Fibroblast of lung (primary cell): ENCODE measurements at regions not wholly inside any gene's neighbourhood (a gene's known extent, or its start where the extent isn't known, plus 50 kb on each side); places are given as distances from the start of the nearest gene placed in this dataset.

Source experiments
- EZH2 ChIP-seq: IDR thresholded peaks from 2 replicates; pipeline ENCODE4 v1.5.1; 2012; ENCODE audit warnings: low read length, control low read depth, mild to moderate bottlenecking; ENCODE audit errors: missing control alignments
- TF ChIP-seq, protein P1 (sequence below), 2 donors: IDR thresholded peaks in 1 of 2; conservative IDR thresholded peaks in 1 of 2; 1 replicate in 1 of 2; 2 replicates in 1 of 2; pipeline ENCODE4 v1.5.1; 2011 to 2012; ENCODE audit warnings: low read length in 2 of 2, control low read depth in 1 of 2, inconsistent platforms in 1 of 2, low read depth in 1 of 2, mild to moderate bottlenecking in 1 of 2

DNA sequence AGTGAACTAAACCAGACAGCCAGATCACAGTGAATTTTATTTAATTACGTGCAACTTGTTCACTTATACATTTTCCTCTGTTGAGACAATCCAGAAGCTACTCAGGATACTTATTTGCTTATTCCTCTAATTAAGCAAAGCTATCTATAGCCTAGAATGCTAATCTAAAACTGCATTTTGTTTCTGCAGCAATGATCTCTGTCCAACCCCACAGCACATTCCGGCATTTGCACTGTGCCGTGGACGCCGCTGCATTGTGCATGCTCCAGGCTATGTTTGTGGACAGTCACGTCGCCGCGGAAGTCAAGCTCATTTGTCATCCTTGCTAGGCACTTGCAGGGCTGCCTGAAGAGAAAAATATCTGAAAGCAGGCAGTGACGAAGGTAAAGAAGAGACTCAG is 406.9 kb downstream of the RFC3 start:
- TF ChIP-seq, protein P1, sequence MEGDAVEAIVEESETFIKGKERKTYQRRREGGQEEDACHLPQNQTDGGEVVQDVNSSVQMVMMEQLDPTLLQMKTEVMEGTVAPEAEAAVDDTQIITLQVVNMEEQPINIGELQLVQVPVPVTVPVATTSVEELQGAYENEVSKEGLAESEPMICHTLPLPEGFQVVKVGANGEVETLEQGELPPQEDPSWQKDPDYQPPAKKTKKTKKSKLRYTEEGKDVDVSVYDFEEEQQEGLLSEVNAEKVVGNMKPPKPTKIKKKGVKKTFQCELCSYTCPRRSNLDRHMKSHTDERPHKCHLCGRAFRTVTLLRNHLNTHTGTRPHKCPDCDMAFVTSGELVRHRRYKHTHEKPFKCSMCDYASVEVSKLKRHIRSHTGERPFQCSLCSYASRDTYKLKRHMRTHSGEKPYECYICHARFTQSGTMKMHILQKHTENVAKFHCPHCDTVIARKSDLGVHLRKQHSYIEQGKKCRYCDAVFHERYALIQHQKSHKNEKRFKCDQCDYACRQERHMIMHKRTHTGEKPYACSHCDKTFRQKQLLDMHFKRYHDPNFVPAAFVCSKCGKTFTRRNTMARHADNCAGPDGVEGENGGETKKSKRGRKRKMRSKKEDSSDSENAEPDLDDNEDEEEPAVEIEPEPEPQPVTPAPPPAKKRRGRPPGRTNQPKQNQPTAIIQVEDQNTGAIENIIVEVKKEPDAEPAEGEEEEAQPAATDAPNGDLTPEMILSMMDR (conservative IDR thresholded peaks at IDR 0.05 in 1 of 2, IDR thresholded peaks at IDR 0.05 in 1 of 2; ENCODE audit: low read depth in 1 of 2, low read length in 2 of 2): no peak
- TF ChIP-seq EZH2: no peak
